Stimulated activated CD8-positive, alpha-beta memory T cell treated with anti-CD3 and anti-CD28 coated beads, Interleukin-4, amount 100 ng/mL, for 1 hour (primary cell): ENCODE measurements at regions not wholly inside any gene's neighbourhood (a gene's known extent, or its start where the extent isn't known, plus 50 kb on each side); places are given as distances from the start of the nearest gene placed in this dataset.
"Not testable (repeated sequence)": the region's sequence is repeated elsewhere in the genome, so short reads cannot be mapped to it uniquely, and the experiment has no call there.

ENCODE experiments used
- DNase-seq, 2 donors: peaks; one replicate each; pipeline ENCODE4 v3.0.0-alpha.2; 2020; ENCODE audit warnings: low read depth in 2 of 2, low spot score in 1 of 2

GRCh38 chrX:43349363-43349762 is 306.7 kb upstream of the MAOA start:
- DNase-seq: no peak

- no peak for DNase-seq
Measured at GRCh38 chrX:43350935-43351334, 305.2 kb upstream of the MAOA start.

GRCh38 chrX:43357741-43358140 is 298.4 kb upstream of the MAOA start:
- DNase-seq: no peak

- DNase-seq: no peak
Measured at GRCh38 chrX:43373032-43373431, 283.1 kb upstream of the MAOA start.

- no peak for DNase-seq
Measured at GRCh38 chrX:43375136-43375535, 281.0 kb upstream of the MAOA start.

GRCh38 chrX:43380704-43381103 is 275.4 kb upstream of the MAOA start:
- DNase-seq: no peak

GRCh38 chrX:43386875-43387274 is 269.2 kb upstream of the MAOA start:
- no peak for DNase-seq

GRCh38 chrX:43405191-43405590 is 250.9 kb upstream of the MAOA start:
- DNase-seq: no peak

- DNase-seq: no peak
Measured at GRCh38 chrX:43423876-43424275, 232.2 kb upstream of the MAOA start.

GRCh38 chrX:43436517-43436916 is 219.6 kb upstream of the MAOA start:
- DNase-seq: no peak

- no peak for DNase-seq
Measured at GRCh38 chrX:43446752-43447151, 209.3 kb upstream of the MAOA start.

- DNase-seq: no peak
Measured at GRCh38 chrX:43448688-43449087, 207.4 kb upstream of the MAOA start.

GRCh38 chrX:43450355-43450754 is 205.7 kb upstream of the MAOA start:
- DNase-seq: no peak

GRCh38 chrX:43451976-43452686 is 204.0 kb upstream of the MAOA start:
- not testable (repeated sequence) for DNase-seq

GRCh38 chrX:43456063-43456462 is 200.0 kb upstream of the MAOA start:
- DNase-seq: no peak

- no peak for DNase-seq
Measured at GRCh38 chrX:43456906-43457305, 199.2 kb upstream of the MAOA start.

- DNase-seq: no peak
Measured at GRCh38 chrX:43467608-43468234, 188.4 kb upstream of the MAOA start.

GRCh38 chrX:43469391-43470054 is 186.6 kb upstream of the MAOA start:
- DNase-seq: no peak

- DNase-seq: no peak
Measured at GRCh38 chrX:43474321-43474720, 181.8 kb upstream of the MAOA start.

- DNase-seq: no peak
Measured at GRCh38 chrX:43479070-43479469, 177.0 kb upstream of the MAOA start.

GRCh38 chrX:43479850-43480249 is 176.2 kb upstream of the MAOA start:
- no peak for DNase-seq

GRCh38 chrX:43481576-43481975 is 174.5 kb upstream of the MAOA start:
- no peak for DNase-seq
